ENCODE measurements at regions not wholly inside any gene's neighbourhood (a gene's known extent, or its start where the extent isn't known, plus 50 kb on each side); places are given as distances from the start of the nearest gene placed in this dataset.

DNA sequence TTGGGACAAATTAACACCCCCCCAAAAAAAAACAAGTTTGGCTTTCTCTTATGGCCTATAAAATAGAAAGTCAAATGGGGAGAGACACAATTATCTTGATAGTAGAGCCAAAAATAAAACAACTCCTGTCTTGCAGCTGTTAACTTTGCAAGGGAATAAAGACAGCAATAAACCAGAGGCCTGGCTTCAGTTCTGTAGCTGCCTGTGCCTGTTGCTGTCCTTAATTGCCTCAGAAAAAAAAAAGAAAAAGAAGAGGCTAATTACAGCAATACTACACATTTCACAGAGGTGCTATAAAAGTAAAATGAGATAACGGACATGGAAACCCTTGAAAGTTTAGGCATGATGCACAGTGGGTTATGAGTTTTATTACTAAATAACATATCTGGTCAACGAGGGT lies 170.7 kb upstream of the IRX1 start:
- TF ChIP-seq KAT7 (CRISPR knock-in tag; IDR thresholded peaks at IDR 0.05; ENCODE audit: borderline replicate concordance) (no peak), ELF4 (CRISPR knock-in tag; IDR thresholded peaks at IDR 0.05; ENCODE audit: low read depth) (no peak), FOXJ3 (CRISPR knock-in tag; IDR thresholded peaks at IDR 0.05; ENCODE audit: borderline replicate concordance) (no peak)
- TF ChIP-seq, protein P1, sequence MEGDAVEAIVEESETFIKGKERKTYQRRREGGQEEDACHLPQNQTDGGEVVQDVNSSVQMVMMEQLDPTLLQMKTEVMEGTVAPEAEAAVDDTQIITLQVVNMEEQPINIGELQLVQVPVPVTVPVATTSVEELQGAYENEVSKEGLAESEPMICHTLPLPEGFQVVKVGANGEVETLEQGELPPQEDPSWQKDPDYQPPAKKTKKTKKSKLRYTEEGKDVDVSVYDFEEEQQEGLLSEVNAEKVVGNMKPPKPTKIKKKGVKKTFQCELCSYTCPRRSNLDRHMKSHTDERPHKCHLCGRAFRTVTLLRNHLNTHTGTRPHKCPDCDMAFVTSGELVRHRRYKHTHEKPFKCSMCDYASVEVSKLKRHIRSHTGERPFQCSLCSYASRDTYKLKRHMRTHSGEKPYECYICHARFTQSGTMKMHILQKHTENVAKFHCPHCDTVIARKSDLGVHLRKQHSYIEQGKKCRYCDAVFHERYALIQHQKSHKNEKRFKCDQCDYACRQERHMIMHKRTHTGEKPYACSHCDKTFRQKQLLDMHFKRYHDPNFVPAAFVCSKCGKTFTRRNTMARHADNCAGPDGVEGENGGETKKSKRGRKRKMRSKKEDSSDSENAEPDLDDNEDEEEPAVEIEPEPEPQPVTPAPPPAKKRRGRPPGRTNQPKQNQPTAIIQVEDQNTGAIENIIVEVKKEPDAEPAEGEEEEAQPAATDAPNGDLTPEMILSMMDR (IDR thresholded peaks at IDR 0.05): no peak

Data from WTC11 (cell line).